ENCODE measurements at regions not wholly inside any gene's neighbourhood (a gene's known extent, or its start where the extent isn't known, plus 50 kb on each side); places are given as distances from the start of the nearest gene placed in this dataset.

DNA sequence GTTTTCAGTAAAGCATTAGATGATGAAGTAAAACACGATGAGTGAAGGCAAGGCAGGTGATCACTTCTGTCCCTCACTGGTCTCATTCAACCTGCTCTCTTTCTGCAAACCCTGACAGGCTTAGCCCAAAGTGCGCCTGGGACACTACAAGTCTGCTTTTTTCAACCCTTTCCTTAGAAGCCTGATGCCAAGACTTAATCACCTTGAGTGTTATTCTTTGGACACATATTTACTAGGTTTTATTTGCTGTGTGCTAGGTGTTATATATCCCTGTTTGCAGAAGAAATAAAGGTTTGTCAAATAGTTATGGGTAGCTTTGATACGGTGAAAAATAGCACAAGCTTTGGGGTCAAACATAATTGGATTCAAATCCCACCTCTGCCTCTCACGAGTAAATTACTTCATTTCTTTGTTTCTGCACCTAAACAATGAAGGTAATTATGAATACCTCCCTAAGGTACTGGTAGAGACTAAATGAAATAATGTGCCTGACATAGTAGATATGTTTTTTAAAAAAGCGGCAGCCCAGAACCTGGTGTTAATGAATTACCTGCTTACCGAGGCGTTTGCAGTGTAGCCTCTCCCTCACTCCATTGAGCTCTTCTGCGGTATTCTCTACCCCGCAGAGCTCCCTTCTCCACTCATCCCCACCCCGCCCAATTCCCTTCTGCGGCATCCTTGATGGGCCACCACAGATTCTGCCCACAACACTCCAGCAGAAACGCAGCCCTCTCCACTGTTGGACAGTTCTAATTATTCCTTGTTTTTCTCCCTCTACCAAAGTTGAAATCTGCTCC, 269.0 kb upstream of the TPM1 start:
- DNase-seq (ENCODE audit: low read depth in 2 of 2): no peak

DNA sequence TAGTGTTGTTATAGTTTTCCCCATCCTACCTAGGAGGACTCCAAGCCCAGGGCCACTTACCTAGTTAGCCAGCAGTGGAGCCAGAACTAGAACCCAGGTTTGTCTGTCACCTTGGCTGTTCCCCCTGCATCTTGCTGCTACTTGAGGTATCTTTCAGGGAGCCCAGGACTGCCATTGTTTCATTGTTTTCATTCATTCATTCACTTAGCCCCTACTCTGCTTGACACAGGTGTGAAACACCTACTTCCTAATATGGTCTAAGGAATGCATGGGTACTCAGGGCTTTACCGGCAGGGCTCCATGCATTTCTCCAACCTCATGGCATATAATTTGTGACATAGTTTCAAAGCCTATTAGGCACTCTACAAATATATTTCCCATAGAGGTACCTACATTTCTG, 266.6 kb upstream of the TPM1 start:
- DNase-seq (ENCODE audit: low read depth in 2 of 2): no peak

- DNase-seq (ENCODE audit: low read depth in 2 of 2): no peak
Measured at GRCh38 chr15:62777671-62778070, 264.9 kb upstream of the TPM1 start.

DNA sequence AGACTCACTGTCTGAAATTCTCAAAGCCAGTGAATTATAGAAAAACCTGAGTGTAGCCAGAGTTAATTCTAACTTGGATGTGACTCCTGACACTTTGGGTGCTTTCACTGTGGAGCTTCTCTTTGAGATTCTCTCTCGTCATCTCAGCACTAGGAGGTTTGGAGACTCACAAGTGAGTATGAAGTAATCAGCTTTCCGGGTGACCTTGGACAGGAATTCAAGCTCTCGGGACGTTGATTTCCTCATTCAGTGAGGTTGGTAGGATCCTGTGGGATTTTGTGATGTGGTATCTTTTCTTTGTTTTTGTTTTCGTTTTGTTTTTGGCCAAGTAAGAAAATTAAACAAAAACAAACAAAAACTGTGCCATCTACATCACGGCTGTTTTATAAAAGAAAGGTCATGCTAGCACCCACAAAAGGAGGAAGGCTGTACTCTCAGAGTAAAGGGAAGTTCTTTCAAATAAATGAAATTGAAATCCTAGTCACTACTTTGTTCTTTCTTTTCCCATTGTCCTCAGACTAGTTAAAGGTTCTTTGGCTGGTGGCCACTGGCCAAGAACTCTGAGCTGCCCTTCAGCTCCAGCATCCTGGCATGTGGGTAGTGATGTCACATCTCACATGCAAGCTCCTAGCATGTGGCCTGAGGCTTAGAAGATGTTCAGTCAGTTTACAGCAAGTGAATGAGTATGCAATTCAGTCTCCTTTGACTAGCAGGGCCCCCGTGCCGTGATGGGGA, 263.3 kb upstream of the TPM1 start:
- DNase-seq (ENCODE audit: low read depth in 2 of 2): no peak

- DNase-seq (ENCODE audit: low read depth in 2 of 2): no peak
Measured at GRCh38 chr15:62779899-62780298, 262.6 kb upstream of the TPM1 start.

DNA sequence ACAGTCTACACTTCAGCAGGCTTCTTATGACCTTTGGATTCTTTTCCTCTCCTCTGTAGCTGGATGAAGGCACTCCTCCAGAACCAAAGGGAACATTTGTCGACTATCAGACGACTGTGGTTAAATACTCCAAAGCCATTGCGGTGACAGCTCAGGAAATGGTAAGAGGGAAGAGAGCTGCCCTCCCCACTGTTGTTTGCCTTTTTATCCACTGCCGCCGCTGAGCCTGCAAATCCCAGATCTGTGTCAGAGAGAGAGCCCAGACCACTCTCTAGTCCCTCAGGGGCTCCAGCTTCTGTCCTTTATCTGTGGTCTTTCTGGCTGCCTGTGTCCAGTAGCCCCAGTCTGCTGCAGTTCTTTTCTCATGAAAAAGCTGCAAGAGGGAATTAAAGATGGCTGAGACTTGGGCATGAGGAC, 261.5 kb upstream of the TPM1 start:
- no peak for DNase-seq (ENCODE audit: low read depth in 2 of 2)

GRCh38 chr15:62782071-62782841, 260.3 kb upstream of the TPM1 start:
- no peak for DNase-seq (ENCODE audit: low read depth in 2 of 2)

DNA sequence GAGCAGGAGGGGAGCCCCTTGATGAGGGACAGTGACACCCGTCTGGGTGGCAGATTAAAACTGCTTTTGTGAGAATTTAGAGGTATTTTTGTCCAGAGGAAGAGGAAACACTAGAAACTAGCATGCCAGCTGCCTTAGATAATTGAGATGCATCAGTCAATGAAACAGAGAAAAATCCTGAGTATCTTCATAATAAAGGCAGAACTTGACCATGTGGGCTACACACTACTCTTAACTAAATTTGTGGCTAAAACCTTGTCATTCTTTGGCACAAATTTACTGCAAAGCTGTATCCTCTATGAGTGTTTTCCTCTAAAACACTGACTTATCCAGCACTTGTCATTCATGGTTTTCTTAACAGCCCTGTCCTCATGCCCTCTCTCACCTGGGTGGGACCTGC, 259.7 kb upstream of the TPM1 start:
- DNase-seq (ENCODE audit: low read depth in 2 of 2): no peak

- no peak for DNase-seq (ENCODE audit: low read depth in 2 of 2)
Measured at GRCh38 chr15:62783303-62783957, 259.1 kb upstream of the TPM1 start.

- DNase-seq (ENCODE audit: low read depth in 2 of 2): no peak
Measured at GRCh38 chr15:62785881-62786828, 256.4 kb upstream of the TPM1 start.

DNA sequence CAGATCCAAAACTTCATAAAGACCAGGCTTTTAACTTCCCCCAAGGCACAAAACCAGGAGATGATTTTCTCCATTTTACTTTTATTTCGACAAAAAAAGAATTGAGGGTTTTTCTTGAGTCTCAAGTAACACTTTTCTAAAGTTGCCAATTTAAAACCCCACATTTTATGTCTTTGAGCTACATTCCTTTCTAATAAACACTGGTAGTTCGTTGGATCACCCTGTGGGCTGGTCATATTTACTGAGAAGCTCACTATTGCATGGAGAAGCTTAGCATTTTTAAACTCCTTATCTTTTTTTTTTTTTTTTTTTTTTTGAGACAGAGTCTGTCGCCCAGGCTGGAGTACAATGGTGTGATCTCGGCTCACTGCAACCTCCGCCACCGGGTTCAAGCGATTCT, 255.1 kb upstream of the TPM1 start:
- no peak for DNase-seq (ENCODE audit: low read depth in 2 of 2)

DNA sequence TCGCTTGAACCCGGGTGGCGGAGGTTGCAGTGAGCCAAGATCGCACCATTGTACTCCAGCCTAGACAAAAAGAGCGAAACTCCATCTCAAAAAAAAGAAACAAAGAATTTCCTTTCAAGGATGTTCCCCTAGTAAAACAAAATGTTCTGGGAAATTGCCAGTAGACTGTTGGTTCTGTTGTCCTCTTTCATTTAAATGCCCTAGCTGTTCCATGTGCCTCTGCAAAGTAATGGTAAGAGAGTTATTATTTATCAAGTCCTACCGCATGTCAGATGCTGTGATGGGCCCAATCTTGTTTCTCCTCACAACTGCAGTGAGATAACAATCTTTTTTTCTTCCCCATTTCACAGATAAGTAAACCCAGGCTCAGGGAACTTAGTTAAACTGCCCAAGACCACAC, 254.3 kb upstream of the TPM1 start:
- no peak for DNase-seq (ENCODE audit: low read depth in 2 of 2)

DNA sequence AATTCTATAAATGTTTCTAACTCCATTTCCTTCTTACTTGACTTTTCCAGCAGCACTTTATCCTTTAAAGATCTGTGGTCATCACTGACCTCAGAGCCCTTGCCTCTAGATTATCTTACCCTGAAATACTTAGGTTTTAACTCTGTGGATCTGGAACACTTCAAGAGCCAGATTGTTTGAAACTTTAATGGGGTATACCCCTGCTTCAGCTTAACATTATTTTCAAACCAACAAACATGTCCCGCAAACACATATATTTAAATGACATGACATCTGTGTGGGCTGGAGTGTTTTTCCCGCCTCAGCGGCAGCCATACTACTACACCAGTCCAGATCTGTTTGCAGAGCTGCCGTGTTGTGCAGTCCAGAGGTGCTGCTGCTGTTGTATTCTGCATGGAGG, 252.0 kb upstream of the TPM1 start:
- no peak for DNase-seq (ENCODE audit: low read depth in 2 of 2)

DNA sequence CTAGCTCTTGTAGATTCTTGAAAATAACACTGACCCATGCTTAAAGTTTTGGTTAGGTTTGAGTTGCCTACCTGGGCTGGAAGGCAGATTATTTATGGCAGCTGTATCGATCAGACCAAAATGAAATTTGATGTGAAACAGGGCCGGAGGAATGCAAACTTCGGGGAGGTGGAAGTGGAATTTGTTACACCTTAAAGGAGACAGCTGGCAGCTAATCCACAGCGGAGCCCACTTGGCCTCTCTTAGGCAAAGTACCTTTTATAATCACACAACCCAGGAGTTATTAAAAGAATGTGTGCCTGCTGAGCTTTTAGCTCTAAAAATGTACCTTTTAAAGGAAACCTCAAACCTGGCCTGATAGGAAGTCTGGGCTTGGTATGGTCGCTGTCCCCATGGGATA, 250.9 kb upstream of the TPM1 start:
- DNase-seq (ENCODE audit: low read depth in 2 of 2): no peak

DNA sequence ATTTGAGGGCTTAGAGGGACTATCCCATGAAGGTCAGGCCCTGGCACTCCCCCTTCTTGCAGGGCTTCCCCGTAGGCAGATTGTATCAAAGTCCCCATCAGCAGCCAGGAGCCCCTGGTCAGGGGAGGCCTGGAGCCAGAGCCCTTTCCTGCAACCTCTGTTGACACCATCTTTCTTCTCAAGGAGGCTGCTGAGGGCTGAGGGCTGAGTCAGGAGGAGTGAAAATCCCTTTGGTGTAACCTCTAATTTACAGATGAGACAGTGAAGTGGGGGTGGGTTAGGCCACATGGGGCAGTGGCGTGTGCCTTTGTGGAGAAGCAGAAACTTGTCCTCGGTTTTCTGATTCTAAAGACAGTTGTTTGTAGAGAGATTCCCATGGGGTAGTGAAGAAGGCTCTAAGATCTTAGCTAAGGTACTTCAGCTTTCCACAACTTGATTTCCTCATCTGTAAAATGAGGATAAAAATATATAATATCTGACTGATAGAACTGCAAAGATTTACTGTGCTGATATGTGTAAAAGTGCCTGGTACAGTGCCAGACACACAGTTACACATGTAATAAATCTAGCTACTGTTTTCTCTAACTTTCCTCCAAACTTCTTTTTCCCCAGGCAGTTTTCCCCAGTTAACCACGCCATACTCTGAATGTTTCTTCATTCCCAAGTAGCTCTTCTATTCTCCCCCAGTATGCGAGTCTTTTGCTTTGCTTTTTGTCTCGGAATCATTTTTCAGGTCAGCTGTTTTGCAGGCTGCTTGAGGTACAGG, 249.4 kb upstream of the TPM1 start:
- no peak for DNase-seq (ENCODE audit: low read depth in 2 of 2)

DNA sequence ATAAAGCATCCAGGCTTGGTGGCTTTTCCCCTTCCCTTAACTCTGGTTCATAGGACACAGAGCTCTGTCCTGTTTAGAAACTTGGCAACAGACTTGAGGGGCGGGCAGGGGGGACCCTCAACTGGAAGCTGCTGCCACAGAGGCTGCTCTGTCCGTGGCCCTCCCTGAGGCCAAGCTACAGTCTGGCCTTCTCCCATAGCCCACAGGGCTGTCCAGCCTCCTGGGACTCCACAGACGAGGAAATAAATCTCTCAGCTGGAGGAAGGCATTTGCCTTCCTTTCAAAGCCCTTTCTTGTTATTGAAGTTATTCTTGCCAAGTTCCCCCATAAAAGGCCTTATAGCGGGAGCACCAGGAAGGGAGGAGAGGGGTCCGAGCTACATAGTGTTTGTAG, 248.8 kb upstream of the TPM1 start:
- no peak for DNase-seq (ENCODE audit: low read depth in 2 of 2)

- no peak for DNase-seq (ENCODE audit: low read depth in 2 of 2)
Measured at GRCh38 chr15:62795171-62795570, 247.4 kb upstream of the TPM1 start.

GRCh38 chr15:62795700-62796695, 246.5 kb upstream of the TPM1 start:
- no peak for DNase-seq (ENCODE audit: low read depth in 2 of 2)

DNA sequence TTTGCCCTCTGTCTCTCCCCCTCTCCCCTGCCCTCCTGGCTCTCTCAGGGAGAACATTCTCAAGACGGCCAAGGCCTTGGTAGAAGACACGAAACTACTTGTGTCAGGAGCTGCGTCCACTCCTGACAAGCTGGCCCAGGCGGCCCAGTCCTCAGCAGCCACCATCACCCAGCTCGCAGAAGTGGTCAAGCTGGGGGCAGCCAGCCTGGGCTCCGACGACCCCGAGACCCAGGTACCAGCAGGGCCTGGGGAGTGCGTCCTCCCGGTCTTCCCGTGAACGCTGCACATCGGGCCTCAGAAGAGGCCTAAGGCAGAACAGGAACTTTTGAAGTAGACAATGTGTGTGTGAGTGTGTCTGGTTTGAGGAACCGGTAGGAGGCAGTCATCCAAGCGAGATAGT, 245.4 kb upstream of the TPM1 start:
- no peak for DNase-seq (ENCODE audit: low read depth in 2 of 2)
